ENCODE measurements at regions not wholly inside any gene's neighbourhood (a gene's known extent, or its start where the extent isn't known, plus 50 kb on each side); places are given as distances from the start of the nearest gene placed in this dataset.

DNA sequence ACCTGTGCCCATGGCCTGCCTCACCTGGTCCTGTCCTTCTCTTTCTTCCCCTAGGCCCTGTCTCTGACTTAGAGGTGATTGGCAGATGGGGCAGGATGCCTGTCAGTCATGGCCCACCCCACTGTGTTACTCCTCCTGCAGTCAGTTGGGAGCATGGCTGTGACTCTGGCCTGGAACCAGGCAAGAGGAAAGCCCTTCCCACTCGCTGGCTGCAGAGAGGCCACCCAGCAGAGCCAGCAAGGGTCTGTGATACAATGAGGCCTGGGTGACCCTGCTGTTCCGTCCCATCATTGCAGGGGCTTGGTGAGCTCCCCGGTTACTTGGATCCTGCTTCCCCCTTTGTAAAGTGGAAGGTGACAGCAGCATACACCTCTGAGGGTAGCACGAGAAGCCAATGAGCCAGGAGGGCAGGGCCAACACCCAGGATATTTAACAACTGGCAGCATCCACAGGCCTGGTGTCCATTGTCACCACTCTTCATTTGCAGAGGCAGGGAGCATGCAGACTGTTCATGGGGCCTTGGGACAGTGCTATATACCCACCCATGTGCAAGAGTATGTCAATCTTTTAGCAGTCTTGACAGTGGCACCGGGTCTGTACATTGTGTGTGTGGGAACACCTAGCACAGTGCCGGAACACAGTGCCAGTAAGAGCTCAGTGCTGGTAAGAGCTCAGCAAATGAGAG, 191.0 kb upstream of the C1orf174 start:
- DNase-seq: no peak

DNA sequence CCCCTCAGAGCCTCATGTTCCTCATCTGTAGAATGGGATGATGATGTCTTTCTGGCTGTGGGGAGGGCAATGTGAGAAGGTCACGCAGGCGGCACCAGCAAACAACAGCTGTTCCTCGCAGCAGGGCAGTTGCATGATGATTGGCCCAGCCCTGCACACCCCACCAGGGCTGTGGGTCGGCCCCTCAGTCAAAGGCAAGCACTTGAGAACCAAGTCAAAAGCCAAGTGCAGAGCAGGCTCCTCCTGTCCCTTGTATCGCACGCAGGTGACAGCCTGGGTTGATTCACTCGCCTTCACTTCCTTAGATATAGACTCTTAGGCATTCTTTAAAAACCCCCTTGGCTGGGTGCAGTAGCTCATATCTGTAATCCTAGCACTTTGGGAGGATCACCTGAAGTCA, 191.9 kb upstream of the C1orf174 start:
- no peak for DNase-seq

DNA sequence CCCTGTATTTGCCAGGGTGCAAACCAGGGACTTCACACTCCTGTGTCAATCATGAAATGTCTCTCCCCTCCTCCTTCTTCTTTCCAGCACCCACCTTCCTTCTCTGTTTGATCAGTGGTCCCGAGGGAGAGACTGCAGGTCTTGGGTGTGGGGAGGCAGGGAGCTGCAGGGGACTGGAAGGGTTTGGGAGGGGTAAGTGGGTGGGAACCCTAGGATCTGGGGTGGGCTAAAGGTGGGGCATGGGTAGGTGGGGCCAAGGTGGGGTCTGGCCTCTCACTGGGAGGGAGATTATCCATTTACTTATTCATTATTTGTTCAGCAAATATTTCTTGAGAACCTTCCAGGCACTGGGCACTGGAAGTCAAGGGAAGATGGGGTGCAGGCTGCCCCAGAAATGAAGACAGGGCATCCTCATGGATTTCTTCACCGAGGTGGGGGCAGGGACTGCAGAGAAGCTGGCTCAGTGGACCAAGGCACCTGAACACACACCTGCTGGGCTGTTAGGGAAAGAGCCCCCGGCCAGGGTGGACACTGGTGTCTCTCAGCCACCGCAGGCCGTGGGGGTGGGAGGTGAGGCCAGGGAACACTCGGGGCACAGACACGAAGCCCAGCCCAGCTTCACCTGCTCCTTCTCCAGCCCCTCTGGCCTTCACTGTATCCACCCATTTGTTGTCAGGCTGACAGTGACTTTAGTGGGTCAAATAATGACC, 193.9 kb upstream of the C1orf174 start:
- no peak for DNase-seq

DNA sequence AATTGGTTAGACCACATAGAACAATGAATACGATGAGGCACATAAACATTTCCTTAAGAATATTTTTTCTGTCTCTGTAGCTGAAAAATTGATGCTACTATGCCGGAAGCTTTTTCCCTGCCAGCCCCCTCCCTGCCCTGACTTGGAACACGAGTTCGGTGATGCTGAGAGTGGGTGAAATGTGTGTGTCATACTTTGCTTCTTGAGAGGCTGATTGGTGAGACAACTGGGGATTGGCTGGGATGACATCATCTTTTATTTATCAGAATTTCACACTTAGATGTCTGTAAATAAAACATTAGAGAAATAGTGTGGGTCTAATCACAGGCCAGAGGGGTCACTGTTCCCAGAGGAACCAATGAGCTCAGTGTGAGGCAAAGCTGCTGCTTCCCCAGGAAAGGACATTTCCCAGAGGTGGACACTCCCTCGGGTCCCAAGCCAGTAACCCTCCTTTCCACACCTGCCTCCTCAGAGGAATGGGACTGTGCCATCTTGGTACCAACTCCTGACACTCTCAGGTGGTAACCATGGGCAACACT, 195.4 kb upstream of the C1orf174 start:
- DNase-seq: no peak

DNA sequence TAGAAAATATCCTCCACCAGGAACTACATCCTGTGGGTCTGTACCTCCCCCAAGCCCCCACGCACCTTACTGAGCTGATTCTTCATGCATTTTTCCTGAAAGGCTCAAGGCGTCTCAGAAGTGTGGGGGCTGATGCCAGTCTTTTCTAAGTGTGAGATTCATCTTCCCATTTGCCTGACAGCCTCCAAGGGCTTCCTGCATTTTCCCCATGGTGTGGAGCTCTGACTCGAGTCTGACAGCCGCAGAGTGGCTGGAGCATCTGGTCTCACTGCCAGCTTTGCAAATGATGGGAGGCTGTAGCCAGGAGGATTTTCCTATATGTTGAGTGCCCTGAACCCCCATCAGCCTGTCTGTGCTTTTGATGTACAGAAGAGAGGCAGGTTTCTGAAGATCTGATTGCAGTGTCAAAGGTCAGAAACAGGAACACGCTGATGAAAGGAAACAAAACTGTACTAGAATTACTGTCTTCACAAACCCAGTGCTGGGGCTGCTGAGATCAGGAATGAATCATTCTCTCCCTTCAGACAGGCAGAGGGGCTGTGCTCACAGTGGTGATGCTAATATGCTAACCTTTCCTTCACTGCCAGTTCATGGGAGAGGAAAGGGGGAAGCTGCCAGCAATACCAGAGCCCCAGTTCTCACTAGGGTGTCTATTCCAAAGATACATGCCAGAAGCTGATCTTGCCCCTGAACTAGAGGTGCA, 201.5 kb upstream of the C1orf174 start:
- no peak for DNase-seq

DNA sequence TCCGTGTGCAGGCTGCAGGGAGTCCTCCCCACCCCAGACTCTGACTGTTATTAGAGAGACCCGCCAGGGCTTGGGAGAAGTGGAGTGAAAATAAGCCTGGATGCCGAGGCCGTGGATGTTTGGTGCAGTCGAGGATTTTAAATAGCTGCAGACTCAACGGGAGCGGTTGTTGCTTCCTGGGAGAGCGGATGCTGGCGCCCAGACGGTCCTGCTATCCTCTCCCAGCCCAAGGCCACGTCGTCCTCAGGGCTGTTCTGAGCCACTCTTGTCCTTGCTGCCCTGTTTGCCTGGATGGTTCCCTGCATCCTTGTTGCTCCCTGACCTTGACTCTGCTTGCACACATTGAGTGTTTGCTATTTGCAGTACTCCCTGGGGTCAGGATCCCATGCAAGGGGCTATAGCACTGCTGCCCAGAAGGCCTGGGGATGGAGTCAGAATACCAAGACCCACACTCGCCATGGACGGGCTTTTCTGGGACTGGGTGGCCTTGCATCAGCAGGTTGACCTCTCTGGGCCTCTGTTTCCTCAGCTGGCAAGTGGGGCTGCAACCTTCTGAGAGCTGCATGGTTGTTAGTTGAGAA, 205.3 kb upstream of the C1orf174 start:
- DNase-seq: no peak

DNA sequence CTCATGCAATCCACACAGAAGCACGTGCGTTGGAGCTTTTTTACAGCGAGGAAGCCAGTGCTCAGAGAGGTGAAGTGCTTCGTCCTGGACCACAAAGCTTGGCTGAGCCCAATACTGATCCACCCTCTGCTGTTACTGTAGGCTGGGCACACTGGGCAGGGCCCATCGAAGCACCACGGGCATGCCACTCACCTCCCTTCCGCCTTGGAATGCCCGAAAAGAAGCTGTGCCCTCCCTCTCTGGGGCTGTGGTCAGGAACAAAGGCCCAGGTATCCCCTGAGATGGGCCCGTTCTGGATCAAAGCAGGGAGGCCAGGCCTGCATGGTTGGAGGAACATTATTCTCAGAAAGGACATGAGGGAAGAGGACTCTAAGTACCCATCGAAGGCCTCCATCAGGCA, 206.7 kb upstream of the C1orf174 start:
- DNase-seq: no peak

DNA sequence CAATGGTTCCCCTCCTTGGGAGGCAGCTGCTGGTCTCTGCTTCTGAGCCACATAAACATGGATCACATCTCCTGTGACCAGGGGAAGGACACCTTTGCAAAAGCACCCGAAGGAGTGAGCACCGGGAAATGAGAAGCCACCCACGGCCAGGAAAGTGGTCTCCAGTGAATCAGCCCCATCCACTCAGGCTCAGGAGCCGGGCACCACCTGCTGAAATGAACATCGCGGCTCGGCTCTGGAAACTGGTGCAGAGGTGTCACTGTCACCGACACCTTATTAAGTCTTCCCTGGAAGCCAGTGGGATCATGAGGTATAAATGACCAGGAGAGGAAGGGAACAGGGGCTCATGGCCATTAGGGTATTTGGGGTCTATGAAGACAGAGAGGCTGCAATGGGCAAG, 207.2 kb upstream of the C1orf174 start:
- no peak for DNase-seq

DNA sequence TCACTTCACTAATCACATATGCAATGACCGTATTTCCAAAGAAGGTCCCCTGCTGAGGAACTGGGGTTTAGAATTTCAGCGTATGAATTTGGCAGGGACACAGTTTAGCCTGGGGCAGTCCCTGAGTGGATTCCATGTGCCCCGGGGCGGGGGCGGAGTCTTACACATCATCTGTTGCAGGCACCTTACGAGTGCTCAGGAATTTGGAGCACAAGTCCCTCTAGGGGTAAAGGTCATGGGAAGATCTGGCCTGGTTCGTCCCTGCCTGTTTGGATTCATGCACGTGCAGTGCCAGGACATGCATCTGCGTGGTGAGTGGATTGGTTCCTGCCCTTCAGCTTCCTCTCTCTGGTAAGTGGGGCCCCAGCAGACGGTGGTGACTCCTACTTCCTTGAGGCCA, 208.3 kb upstream of the C1orf174 start:
- DNase-seq: no peak

DNA sequence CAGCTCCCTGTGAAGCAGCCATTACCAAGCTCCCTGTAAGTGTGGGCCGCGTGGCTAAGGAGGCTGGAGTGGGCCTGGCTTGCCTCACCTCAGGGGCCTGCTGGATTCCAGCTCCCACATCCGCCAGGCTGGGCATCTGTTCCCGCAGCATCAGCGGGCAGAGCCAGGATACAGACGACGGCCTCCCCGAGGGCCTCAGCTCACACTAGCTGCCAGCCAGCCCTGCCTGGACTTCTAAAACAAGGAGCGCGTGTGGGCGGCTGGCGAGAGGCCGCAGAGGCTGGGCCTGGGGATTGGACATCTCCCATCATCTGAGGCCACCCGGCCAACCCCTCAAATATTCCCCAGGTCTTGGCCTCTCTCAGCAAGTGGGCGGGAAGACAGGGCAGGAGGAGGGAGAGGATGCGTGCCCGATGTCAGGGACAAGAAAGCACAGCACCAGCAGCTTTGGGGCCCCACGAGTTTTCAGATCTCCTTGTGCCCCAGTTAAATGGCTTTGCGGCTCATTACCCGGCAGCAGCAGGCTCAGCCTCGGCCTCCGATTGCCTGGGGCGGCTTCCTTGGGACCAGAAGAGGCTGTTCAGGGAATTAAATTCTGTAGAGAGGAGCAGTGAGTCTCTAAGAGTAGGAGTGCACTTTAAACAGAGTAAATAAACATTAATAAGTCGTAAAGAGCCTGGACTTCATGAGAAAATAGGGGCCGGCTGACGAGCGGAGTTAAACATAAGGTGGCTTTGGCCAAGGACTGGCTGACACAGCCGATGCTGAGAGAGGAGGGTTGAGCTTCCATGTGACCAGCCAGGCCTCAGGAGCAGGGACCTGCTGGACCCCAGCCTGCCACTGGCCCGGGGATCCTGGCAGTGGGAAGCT, 208.9 kb upstream of the C1orf174 start:
- DNase-seq: no peak

DNA sequence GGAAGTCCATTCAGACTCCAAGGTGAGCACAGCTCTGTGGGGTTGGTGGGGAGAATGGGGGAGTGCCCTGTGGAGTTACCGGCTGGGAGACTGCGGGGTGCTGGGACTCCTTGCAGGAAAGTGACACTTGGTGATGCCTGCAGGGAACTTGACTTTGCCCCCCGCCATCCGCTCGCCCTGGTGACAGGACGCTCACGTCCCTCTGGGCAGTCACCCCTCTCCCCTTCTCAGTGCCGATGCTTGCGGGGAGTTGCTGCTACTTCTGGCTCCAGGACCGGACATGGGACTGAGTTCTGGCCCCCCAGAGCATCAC, 209.5 kb upstream of the C1orf174 start:
- DNase-seq: no peak

DNA sequence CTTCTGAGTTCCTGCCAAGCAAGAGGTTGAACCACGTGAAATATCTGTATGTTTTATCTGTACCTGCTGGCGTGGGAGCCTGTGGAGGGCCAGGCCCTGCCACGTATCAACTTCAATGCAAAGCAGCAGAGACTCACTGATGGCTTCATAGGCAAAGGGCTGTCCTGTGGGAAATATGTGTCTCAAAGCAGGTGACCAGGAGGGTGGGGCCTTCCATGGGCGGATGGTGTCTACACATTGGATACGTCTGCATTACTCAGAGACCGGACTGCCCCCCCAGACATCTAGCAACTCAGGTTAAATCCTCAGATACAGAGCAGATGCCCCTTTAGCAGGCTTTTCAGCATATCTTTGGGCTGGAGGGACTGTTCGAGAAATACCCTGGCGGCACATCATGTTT, 210.8 kb upstream of the C1orf174 start:
- DNase-seq: no peak

DNA sequence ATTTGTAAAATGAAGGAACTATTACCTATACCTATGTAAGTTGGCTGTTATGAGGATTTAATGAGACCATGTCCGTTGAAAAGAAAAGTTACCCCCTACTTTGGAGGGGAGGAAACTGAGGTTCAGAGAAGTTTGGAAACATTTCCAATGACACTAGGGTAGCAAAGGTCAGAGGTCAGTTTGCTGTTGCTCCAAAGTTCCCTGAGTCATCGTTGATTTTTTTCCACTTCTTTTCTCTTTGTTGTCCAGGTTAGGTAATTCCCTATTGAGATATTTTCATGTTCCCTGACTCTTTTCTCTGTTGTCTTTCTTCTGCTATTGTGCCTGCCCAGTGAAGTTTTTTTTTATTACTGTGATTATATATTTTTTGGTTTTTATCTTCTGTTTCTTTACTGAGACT, 213.8 kb upstream of the C1orf174 start:
- no peak for DNase-seq

DNA sequence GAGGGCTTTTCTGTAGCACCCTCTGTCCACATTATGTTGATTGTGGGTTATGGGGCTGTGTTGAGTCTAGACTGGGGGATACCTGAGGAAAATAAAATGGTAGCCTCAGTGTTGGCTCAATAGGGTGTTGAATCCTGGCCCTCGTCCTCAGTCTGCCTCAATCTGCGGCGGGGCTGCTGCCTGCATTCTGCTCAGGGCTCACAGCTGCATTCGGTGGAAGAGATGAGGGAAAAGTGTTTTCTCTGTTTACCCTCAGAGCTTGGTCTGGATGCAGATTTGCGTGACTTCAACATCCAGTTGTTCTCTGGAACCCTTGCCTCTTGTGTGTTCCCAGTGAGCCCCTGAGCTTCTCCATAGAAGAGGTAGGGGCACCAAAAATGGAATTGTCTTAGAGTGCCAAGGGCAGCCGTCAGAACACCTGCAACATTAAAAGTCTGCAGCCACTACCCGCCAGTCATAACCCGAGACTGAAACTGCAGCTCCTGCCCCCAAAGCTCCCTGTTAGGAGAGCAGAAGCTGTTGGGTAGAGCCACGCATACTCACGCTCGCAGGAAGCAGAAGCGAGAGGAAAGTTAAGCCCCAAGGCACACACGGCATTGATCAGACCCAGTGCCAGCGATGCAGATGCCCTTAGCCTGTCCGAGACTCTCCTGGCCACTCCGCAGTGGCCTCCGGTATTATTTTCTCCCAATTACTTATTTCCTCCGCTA, 215.3 kb upstream of the C1orf174 start:
- DNase-seq: no peak

DNA sequence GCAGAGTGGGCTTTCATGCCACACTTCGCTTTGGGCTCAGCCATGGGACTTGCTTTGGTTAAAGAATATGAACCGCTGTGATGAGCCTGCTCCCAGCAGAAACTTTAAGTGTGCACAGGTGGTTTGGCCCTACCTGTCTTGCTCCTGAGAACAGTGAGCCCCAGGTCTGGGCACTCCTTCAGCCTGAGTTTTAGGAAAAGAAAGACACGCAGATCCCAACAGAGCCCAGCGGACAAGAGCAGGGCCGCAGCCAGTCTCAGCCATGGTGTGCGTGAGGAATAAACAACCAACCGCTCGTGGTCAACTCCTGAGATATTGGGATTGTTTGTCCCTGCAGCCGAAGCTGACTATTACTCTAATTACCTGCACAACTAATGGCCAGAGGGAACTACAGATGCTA, 217.1 kb upstream of the C1orf174 start:
- no peak for DNase-seq

DNA sequence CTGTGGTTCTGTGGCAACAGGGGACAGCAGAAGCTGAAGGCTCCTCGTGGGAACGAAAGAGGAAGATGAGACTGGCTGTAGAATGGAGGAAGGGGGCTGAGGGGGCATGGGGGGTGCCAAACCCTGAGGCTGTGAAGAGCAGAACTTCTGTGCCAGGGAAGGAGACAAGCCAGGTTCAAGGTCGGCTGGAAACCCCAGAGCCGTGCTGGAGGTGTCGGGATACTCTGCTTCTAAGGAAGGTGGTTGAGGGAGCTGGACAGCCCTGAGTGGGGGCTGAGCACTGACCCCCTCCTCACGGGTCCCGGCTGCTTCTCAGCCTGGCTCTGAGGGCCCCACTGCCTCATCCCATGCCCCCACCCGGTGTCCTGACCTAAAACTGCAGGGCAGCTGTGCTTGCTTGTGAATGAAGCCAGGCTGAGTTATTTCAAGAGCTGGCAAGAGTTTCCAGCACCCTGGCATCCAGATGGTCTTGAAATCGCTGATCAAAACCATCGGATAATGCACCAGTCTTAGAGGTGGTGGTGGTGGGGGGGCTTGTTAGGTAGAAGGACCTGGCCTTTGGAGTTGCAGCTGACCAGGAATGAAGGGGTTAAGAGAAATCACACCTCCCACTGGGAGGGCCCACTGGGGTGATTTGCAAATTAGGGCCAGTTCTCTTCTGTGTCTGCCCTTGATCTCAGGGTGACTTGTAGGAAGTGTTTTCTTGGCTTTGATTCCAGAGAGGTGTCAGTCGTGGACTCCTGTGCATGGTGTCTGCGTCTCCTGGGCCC, 218.9 kb upstream of the C1orf174 start:
- DNase-seq: no peak

DNA sequence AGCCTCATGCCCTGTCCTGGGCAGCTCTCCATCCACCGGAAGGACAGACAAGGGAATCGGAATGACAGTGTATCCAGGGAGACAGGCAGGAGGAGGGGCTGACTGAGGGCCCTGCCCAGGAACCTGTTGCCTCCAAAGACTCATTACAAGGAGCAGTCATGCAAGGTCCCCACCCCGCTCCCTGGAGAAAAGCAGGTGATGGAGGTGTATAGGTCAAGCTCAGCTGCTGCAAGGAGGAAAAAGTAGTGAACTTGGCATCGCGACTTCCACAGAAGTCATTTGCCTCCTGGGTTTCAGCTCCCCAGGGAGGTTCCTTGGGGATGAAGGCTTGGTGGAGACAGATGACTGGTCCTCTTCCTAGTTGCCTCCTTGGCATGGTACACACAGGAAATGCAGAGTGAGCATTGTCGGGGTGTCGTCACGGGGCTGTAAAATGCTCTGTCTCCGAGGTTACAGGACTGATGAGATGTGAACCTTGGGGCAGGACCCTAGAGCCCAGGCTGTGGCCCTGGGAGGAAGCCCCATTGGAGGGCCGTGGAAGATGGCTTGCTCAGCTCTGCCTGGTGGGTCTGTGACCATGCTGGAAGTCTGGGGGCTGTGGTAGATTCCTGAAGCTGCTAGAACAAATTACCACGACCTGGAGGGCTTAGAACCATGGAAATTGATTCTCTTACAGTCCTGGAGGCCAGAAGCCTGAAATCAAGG, 219.6 kb upstream of the C1orf174 start:
- DNase-seq: no peak

DNA sequence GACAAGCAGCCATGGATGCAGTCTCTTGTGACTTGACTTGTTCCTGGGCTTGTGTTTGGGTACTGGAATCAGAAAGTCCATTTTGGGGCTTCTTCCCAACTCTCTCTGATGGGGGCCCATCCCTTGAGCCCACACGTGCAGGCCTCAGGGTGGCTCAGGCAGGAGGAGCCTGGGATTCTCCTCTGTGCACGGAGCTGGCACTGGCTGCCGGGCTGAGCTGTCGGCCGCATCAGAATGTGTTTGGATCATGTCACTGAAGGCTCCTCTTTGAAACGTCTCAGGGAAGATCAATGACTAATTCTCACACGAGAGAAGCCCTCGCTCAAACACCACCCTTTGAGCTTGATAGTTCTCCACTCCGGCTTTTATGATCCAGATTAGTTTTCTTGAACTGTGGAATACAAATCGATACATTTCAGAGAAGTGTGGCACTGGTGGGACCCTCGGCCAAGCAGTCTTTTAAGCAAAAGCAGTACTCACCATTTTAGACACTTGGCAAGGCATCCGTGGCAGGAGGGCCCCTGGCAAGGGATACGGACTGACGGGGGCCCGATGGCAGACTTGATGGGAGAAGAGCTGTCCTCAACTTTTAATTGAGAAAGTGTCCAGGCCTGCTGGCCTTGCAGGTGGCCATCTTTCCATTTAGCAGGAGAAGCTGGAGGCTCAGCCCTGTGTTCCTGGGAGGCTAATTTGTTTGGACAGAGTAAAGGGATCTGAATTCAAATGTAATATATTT, 220.7 kb upstream of the C1orf174 start:
- no peak for DNase-seq

DNA sequence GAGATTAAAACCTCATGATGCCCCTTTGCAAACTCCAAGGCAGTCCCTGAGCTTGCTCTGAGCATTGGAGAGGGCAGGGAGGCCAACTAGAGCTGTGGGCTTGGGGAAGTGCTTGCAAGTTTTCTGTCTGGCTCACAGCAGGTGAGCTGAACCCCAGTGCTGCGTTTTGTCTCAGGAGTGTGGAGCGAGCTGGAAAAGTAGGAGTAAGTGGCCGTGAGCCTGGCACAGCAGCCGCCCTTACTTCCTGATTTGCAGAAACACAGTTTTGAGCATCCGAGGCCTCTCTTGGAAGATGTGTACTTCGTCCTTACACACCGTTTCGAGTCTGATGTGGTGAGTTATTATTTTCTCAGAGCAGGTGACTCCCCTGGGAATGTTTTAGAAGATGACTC, 221.2 kb upstream of the C1orf174 start:
- DNase-seq: no peak

Data from NCI-H1105 treated with DMSO at 0.1 percent for 48 hours (cell line).